IPS DF 4.7 (cell line): ENCODE measurements at regions not wholly inside any gene's neighbourhood (a gene's known extent, or its start where the extent isn't known, plus 50 kb on each side); places are given as distances from the start of the nearest gene placed in this dataset.

ENCODE experiments used
- DNase-seq: peaks from one replicate; pipeline ENCODE4 v3.0.0-alpha.2; 2013; ENCODE audit warnings: low spot score; ENCODE audit errors: extremely low read depth

- DNase-seq = no peak
Measured at GRCh38 chr1:212557739-212558692, 50.5 kb upstream of the ATF3 start.

- DNase-seq = peak; percentile 28
Measured at GRCh38 chr1:212558693-212559480, 49.7 kb upstream of the ATF3 start.
